ENCODE measurements at regions not wholly inside any gene's neighbourhood (a gene's known extent, or its start where the extent isn't known, plus 50 kb on each side); places are given as distances from the start of the nearest gene placed in this dataset.

GRCh38 chr2:116915673-116916072, 898.8 kb upstream of the DDX18 start:
- TF ChIP-seq, protein P1, sequence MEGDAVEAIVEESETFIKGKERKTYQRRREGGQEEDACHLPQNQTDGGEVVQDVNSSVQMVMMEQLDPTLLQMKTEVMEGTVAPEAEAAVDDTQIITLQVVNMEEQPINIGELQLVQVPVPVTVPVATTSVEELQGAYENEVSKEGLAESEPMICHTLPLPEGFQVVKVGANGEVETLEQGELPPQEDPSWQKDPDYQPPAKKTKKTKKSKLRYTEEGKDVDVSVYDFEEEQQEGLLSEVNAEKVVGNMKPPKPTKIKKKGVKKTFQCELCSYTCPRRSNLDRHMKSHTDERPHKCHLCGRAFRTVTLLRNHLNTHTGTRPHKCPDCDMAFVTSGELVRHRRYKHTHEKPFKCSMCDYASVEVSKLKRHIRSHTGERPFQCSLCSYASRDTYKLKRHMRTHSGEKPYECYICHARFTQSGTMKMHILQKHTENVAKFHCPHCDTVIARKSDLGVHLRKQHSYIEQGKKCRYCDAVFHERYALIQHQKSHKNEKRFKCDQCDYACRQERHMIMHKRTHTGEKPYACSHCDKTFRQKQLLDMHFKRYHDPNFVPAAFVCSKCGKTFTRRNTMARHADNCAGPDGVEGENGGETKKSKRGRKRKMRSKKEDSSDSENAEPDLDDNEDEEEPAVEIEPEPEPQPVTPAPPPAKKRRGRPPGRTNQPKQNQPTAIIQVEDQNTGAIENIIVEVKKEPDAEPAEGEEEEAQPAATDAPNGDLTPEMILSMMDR (IDR thresholded peaks at IDR 0.05) = no peak
- no peak for TF ChIP-seq POLR2A (IDR thresholded peaks at IDR 0.05)
- TF ChIP-seq POLR2AphosphoS5 (IDR thresholded peaks at IDR 0.05) = no peak
